ENCODE measurements at regions not wholly inside any gene's neighbourhood (a gene's known extent, or its start where the extent isn't known, plus 50 kb on each side); places are given as distances from the start of the nearest gene placed in this dataset.

GRCh38 chr6:135600931-135601330 is 103.4 kb upstream of the AHI1 start:
- TF ChIP-seq CTCF (IDR thresholded peaks at IDR 0.05) (no peak), ZFX (IDR thresholded peaks at IDR 0.05; ENCODE audit: borderline replicate concordance) (no peak)

Measured in 22Rv1 (cell line).